ENCODE measurements at regions not wholly inside any gene's neighbourhood (a gene's known extent, or its start where the extent isn't known, plus 50 kb on each side); places are given as distances from the start of the nearest gene placed in this dataset.
"Not testable (repeated sequence)": the region's sequence is repeated elsewhere in the genome, so short reads cannot be mapped to it uniquely, and the experiment has no call there.

DNA sequence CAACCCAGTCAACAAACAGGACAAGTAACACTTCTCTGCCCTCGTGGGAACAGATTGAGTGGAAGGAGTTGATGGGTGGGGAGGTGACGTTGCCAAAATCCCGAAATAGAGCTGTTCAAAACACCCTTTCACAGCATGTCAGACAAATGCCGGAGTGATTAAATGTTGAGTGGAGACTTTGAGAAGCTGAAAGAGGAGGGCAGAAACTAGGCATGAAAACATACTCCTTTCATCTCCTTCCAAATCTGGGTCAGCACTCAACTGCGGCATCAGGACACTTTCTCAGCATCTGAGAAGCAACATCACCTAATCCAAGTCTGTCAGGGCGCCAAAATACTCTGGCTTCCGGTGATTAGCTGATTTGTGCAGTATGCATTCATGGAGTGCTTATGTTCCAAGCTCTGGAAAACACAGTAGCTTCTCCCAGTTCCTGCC is 51.5 kb upstream of the MRI1 start:
- no peak for DNase-seq

DNA sequence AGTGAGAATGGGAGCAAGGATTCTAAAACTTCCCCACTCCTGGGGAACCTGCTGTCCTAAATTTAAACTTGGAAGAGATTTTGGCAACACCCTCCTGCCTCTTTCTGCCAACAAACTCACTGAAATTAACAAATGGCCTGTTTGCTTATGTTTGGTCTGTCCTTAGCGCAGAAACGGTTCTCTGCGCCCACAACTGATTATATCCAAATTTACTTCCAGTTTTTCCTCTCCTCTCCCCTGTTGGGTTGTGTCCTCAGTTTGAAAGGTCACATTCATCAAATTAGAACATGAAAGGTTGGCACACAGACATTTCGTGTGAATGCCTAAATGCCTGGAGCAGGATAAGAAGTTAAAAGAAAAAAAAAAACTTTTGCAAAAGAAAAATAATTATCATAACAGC is 56.4 kb upstream of the MRI1 start:
- DNase-seq: no peak

DNA sequence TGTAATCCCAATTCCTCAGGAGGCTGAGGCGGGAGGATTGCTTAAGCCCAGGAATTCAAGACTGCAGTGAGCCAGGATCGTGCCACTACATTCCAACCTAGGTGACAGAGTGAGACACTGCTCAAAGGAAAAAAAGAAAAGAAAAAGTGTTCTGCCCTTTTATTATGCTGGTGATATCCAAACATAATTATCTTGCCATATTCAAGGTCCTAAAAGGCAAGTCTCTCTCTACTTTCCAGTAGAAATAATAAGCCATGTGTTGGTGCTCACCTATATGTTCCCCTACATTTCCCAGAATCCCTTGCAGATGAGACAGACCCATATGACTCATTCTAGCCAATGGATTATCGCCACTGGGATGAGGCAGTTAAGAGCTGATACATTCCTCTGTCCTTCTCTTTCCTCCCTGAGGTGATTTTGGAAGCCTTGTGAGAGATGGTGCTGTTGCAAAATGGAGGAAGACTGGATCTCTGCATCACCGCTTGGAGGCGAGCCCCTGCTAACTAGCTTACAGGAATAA is 58.3 kb upstream of the MRI1 start:
- no peak for DNase-seq

DNA sequence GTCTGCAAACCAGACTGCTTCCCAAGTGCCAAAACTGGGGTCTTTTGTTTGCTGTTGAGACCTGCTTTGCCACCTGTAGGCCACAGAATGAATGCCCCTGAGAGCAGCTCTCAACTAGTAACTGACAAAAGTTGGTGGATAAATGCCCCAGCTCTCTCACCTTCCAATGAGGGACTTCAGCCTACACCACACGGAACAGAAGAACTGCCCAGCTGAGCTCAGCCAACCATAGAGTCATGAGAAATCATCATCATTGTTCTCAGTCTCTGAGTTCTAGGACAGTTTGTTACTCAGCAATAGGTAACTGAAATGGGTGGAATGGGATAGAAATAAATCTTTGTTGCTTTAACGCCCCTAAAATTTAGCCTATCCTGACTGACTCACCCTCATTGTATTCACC is 59.1 kb upstream of the MRI1 start:
- no peak for DNase-seq

DNA sequence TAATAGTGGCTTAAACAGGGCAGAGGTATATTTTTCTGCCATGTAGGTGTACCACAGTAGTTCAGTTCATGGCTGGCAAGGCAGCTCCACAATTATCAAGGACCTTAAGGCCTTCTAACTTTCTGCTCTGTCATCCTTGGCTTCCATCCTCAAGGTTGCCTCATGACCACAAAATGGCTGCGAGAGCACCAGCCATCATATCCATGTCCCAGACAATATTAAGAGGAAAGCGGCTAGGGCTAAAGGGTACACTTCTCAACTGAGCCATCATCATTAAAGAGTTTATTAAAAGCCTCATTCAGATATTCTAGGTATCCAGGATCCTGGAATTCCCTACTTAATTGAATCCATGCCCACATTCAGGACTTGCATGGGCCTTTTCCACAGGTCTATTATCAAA is 62.7 kb upstream of the MRI1 start:
- DNase-seq: no peak

DNA sequence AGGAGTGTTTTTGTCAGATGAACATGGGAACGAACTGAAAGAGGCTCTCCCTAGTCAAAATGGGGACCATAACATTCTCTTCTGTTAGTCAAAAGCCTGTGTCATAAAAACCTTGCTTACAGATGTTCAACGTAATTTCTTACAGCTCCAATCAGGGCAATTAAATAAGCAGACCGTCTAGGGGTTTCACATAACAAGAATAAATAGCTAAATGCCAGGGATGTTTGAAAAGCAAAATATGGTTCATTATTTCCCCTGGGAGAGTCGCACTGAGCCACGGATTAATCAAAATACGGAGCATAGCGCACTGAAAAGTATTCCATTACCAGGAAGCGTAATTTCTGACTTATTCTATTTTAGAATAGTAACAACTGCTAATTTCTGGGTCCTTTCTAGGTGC is 63.7 kb upstream of the MRI1 start:
- DNase-seq: no peak

DNA sequence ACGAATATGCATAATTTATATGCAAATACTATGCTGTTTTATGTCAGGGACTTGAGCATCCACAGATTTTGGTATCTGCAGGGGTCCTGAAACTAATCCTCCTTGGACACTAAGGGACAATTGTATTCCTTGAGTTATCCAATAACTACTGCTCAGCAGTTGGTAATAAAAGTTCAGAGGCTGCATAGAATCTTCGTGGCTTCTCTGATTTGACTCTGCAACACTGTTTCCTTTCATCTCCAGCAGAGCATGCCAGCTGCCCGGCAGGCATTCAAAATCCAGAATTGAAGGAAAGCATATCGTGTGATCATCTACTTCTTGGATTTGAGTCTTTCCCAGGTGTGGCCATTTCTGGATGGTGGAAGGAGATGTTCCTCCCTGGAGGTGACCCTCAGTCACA is 64.5 kb upstream of the MRI1 start:
- no peak for DNase-seq

DNA sequence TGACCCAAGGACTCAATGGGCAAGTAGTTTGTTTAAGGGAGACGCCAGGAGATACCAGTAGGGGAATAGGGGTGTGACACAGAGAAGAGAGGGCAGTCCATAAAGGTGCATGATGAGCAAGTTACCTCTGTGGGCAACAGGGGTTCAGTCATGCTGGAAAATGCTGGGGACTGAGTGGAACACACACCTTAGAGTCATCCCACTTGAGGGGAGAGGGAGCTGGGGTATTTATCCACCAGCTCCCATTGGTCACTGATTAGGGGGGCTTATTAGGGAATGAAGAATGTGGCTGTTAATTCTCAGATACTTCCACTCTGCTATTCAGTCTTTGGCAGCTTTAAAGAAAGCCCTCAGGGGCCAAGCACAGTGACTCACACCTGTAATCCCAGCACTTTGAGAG is 67.5 kb upstream of the MRI1 start:
- DNase-seq: no peak

DNA sequence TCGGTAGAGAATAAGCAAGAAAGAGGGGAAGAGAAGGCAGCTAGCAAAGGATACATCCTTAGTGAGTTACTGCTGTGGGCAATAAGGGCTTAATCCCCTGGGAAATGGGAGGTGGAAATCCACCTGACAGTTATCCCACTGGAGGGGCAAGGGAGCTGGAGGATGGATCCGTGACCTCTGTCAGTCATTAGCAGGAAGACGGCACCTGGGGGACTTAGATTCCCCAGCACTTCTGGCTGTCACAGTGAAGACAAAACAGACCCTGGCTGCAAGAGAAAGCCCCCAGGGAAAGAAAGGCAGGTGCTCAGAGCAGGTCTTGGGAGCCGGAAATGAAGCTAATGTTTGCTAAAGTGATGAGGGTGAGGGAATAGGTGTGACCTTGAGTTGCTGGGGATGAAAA is 70.4 kb upstream of the MRI1 start:
- no peak for DNase-seq

DNA sequence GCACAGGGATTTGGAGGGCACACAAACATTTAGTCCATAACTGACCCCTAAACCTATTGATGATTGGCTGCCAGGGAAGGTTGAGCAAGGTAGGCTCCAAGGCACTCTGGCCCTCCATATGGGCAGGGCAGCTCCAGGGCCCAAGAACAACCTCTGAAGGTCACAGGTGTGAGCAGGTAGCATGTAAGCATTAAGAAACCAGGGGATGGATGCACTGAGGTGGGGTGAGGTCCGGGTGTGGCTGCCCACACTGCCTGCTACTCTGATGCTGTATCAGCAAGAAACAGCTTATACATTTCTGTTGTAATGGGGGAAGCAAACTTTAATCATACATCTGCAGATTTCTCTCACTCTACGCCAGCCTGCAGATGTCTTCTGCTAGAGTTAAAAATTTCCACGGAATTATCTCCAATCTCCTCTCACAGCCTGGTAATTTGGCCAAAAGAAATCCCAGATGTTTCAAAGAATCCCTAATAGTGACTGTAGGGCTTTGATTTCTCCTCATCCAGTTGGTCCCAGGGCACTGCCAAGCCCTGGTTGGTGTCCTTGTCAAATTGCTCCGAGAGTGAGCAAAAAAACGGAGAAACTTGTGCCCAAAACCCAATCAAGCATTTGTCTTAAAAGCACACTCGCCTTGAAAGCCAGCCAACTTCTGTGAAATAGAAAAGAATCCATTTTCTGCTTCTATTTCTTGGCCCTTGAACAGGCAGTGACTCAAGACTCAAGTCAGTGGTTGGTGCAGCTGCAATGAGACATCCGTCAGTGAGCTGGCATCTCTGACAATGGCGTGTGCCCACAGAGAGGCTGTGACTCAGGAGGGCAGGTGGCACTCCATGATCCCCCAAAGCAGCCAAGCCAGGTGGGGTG is 72.5 kb upstream of the MRI1 start:
- DNase-seq: no peak

DNA sequence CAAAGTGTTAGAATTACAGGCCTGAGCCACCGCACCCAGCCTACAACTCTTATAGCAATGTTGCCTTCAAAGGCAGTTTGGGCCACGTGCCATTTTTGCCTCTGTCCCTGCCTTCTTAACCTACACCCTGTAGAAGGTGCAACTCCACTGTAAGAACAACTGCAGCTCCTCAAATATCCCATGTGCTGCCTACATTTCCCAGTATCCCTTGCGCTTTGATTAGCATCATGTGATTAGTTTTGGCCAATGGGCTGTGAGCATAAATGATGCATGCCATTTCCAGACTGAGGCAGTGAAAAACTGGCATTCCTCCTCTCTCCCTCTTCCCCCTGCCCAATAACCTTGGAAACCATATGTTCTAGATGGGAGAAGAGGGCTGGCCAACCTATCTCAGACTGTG is 75.2 kb upstream of the MRI1 start:
- no peak for DNase-seq

DNA sequence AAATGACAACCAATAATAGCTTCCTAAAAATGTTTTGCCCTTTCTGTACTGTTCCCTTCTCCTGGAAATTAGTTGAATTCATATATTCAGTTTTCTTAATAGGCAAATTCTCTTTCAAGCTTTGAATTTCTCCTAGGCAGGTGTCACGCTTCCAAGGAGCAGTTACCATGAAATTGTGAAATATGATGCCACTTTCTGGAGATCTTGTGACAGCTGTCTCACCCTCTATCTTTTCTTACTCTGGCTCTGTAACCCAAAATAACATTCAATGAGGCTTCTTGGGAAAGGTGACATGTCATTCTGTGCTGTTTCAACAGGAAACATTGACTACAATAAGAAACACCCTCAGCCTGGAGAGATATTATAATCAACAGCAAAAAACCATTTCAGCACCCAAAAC is 80.3 kb upstream of the MRI1 start:
- DNase-seq: no peak

DNA sequence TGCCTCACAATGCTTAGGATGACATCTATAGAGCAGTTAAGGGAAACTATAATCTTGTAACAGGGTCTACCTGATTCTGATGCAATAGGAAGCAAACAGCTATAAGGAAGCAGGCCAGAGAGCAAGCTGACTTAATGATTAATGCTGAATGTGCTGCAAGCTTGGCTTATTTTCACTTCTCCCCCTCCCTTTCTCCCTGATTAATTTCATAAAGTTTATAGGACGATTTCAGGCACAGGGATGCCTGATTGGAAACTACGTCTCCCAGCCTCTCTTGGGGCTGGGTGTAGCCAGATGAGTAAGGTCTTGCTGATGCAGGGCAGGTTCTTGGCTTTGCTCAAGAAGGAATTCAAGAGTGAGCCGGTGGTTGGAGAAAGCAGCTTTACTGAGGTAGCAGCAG is 82.8 kb upstream of the MRI1 start:
- DNase-seq: no peak

DNA sequence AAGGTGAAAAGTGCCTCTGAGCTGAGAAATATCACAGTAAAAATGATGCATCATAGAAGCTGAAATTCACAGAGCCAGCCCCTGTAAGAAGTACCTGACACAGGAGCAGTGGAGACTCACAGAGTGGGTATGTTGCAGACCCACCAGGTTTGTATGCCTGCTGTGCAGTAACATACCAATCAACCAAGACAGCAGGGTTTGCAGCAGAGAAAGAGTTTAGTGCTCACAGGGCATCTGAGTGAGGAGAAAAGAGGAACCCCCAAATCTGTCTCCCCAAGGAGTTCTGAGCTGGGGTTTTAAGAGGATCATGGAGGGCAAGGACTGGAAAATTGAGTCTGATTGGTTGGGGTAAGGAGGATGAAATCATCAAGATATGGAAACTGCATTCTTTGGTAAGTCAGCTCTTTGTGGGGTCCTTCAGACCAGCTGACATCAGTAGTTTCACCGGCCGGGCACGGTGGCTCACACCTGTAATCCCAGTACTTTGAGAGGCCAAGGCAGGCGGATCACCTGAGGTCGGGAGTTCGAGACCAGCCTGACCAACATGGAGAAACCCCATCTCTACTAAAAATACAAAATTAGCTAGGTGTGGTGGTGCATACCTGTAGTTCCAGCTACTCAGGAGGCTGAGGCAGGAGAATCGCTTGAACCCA is 83.5 kb upstream of the MRI1 start:
- DNase-seq: not testable (repeated sequence)

DNA sequence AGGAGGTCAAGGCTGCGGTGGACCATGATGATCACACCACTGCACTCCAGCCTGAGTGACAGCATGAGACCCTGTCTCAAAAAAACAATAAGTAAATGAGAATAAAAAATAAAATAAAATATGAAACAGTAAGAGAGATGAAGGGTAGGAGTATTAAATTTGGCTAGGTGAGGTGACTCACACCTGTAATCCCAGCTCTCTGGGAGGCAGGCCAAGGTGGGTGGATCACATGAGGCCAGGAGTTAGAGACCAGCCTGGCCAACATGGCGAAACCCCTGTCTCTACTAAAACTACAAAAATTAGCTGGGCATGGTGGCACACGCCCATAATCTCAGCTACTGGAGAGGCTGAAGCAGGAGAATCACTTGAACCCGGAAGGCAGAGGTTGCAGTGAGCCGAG is 87.4 kb upstream of the MRI1 start:
- DNase-seq: not testable (repeated sequence)

DNA sequence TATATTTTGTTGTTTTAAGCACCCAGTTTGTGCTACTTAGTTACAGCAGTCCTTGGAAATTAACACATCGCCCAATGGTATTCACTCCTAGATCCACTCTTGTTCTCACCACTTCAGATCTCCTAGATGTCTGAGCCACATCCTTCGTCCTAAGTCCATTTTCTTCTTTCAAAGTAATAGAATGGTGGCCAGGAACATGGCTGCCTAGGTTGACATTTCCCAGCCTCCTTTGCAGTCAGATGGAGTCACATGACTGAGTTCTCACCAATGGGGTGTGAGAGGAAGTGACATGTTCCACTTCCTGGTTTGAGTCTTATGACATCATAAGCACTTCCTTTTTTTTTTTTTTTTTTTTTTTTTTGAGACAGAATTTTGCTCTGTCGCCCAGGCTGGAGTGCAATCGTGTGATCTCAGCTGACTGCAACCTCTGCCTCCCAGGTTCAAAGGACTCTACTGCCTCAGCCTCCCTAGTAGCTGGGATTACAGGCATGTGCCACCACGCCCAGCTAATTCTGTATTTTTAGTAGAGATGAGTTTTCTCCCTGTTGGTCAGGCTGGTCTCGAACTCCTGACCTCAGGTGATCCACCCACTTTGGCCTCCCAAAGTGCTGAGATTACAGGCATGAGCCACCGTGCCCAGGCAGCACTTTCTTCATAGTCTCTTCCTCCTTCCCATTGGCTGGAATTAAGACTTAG is 91.7 kb upstream of the MRI1 start:
- peak; percentile 42 for DNase-seq

DNA sequence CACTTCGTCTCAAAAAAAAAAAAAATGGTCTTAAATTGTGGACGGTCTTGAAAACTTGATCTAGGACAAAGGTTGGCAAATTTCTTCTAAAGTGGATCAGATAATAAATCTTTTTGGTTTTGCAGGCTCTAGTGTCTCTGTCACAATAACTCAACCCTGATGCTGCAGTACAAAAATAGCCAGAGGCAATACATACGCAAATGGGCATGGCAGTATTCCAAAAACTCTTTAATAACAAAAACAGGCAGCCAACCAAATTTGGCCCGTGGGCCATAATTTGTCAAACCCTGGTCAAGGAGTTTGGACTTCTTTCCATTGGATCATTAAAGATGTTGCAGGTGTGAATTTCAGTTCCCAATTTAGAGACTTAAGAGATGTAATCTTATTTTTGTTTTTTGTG is 93.5 kb upstream of the MRI1 start:
- DNase-seq: no peak

DNA sequence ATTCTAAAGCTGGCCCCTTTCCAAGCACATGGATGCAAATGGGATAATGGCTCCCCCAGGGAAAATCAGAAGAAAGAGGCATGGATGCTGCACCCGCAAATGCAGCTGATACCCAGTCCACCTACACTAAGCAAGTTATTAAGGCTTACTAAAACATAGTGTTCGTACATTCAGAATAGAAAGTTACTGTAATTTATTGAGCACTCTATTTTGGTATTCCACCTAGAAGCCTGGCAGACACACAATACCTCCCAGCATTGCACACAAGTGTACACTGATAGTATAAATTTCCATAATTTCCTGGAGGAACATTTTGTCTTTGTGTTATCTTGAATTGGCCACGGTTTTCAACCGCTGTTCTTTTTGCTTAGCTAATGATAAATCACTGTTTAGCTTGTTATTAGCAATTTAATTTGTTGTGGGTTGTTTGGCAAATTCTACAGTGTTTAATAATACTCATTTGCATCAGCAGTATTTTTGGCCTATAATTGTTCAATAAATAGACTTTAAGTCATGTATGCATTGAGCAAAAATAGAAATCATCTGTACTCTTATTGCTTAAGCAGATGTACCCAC is 94.5 kb upstream of the MRI1 start:
- no peak for DNase-seq

DNA sequence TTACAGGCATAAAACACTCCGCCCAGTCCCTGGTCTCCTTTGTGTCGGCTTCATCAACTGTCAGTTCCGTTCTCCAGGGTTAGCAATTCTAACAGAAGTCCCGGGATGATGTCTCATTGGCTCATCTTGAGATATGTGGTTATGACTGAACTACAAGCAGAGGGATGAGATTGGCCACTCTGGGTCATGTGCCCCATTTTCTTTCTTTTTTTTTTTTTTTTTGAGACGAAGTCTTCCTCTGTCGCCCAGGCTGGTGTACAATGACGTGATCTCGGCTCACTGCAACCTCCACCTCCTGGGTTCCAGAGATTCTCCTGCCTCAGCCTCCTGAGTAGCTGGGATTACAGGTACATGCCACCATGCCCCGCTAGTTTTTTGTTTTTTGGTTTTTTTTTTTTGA is 95.4 kb upstream of the MRI1 start:
- no peak for DNase-seq

DNA sequence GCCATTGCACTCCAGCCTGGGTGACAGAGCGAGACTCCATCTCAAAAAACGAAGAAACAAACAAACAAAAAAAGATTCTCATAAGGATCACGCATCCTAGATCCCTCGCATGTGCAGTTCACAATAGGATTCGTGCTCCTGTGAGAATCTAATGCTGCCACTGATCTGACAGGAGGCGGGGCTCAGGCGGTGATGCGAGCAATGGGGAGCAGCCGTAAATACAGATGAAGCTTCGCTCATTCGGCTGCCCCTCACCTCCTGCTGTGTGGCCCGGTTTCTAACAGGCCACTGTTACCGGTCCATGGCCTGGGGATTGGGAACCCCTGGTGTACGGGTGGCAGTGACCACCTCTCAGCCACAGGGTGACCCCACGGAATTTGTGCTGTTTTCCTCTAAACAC is 98.2 kb upstream of the MRI1 start:
- no peak for DNase-seq

DNA sequence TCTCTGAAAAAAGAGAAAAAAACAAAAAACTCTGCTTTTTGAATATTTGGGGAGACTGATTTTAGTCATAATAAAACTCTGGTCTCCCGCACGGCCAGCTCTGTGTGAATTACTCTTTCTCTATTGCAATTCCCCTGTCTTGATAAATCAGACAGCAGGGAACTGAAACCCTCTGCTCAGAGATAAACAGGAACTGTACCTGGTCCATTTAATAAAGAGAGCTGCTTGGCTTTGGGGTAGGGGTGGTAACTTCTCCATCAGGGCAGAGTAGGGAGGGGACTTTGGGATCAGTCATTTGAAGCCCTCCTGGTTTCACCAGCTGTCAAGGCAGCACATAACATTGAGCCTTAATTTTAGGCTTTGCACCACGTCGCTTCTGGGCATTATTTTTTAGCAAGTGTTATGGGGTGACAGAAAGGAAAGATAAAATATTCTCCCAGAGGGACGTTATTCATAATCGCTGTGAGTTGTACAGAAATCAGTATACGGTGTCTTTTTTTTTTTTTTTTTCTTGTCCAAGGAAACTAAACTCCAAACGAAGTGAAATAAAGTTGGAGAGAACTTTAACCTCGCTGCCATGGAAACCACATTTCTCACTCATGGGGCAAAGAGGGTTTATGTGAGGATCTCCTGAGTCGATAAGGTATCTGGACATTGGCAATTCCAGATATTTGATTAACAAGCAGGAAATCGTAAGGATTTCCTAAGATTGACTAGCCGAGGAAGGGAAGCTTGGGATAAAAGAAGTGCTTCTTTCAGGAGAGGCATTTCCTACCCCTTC is 99.0 kb upstream of the MRI1 start:
- no peak for DNase-seq

DNA sequence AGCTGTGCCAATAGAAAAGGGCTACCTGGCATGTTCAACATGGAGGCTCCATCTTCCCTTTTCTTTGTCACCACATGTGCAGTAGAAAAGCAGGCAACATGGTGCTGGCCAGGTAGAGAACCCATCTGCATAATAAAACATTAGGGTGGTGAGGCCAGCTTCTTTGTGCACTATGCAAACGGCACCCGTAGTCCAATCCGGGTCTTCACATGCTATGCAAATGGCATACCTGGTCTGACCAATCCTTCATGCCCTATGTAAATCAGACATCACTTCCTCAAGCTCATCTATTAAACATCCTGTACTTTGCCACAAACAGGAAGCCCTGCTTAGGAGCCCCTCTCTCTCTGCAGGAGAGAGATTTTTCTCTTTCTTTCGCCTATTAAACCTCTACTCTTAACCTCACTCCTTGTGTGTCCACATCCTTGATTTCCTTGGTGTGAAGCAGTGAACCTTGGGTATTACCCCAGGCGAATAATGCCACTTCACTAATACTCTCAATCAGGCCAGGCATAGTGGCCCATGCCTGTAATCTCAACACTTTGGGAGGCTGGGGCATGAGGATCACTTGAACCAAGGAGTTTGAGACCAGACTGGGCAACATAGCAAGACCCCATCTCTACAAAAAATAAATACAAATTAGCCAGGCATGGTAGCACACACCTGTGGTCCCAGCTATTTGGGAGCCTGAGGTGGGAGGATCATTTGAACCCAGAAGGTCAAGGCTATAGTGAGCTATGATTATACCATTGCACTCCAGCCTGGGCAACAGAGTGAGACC is 111.3 kb upstream of the MRI1 start:
- DNase-seq: no peak
